OCI-LY1 (cell line): ENCODE measurements at regions not wholly inside any gene's neighbourhood (a gene's known extent, or its start where the extent isn't known, plus 50 kb on each side); places are given as distances from the start of the nearest gene placed in this dataset.

ENCODE experiments used
- CTCF ChIP-seq: fragments of 200-600 bp; sonication (generic), shearing (Covaris generic); IDR thresholded peaks from 2 replicates; pipeline ENCODE4 v1.5.1; 2017; ENCODE audit warnings: mild to moderate bottlenecking, antibody characterized with exemption, low read length, moderate library complexity, mixed read lengths
- EZH2 ChIP-seq: fragments of 200-600 bp; sonication (generic), shearing (Covaris generic); IDR thresholded peaks from 2 replicates; pipeline ENCODE4 v1.8.0; 2017; ENCODE audit warnings: borderline replicate concordance, mixed run types, mild to moderate bottlenecking, antibody characterized with exemption, low read length, moderate library complexity, mixed read lengths

- TF ChIP-seq CTCF (no peak), EZH2 (no peak)
These were observed 315.2 kb upstream of the BRINP3 start for GRCh38 chr1:190792873-190793272.
